ENCODE measurements at regions not wholly inside any gene's neighbourhood (a gene's known extent, or its start where the extent isn't known, plus 50 kb on each side); places are given as distances from the start of the nearest gene placed in this dataset.

GRCh38 chr4:123807187-123807586 is 410.6 kb downstream of the SPRY1 start:
- TF ChIP-seq CTCF (IDR thresholded peaks at IDR 0.05) (no peak), POLR2A (IDR thresholded peaks at IDR 0.05) (no peak), EP300 (IDR thresholded peaks at IDR 0.05) (no peak)
- H3K4me3 ChIP-seq, result no peak overlapping the region
- H3K27me3 ChIP-seq, result no peaks in the 10 kb centered on the region
- H3K36me3 ChIP-seq, result no peaks in the 10 kb centered on the region
- no peak overlapping the region for H3K27ac ChIP-seq
- peaks cover 0 to 8% (median 0%) of the 10 kb centered on the region in 4 donors for H3K4me1 ChIP-seq
- 88 to 91% methylated on average over 5 of the region's 5 CpGs for WGBS, 2 donors
- no peak for DNase-seq (ENCODE audit: low spot score in 2 of 2)
- H3K9me3 ChIP-seq, result no peaks in the 10 kb centered on the region

GRCh38 chr4:123807866-123808265 is 411.3 kb downstream of the SPRY1 start:
- no peak overlapping the region for H3K27ac ChIP-seq
- no peak overlapping the region for H3K4me3 ChIP-seq
- 93 to 97% methylated on average over 1 of the region's 1 CpG for WGBS, 2 donors
- no peaks in the 10 kb centered on the region for H3K36me3 ChIP-seq
- H3K9me3 ChIP-seq, result no peaks in the 10 kb centered on the region
- TF ChIP-seq POLR2A (IDR thresholded peaks at IDR 0.05) (no peak), EP300 (IDR thresholded peaks at IDR 0.05) (no peak), CTCF (IDR thresholded peaks at IDR 0.05) (no peak)
- peaks cover 0 to 8% (median 0%) of the 10 kb centered on the region in 4 donors for H3K4me1 ChIP-seq
- DNase-seq (ENCODE audit: low spot score in 2 of 2), result no peak
- no peaks in the 10 kb centered on the region for H3K27me3 ChIP-seq

GRCh38 chr4:123809864-123810263 is 413.3 kb downstream of the SPRY1 start:
- Histone ChIP-seq H3K4me1 (peaks cover 0 to 8% (median 0%) of the 10 kb centered on the region in 4 donors), H3K36me3 (no peaks in the 10 kb centered on the region), H3K4me3 (no peak overlapping the region), H3K27me3 (no peaks in the 10 kb centered on the region), H3K27ac (no peak overlapping the region), H3K9me3 (no peaks in the 10 kb centered on the region)
- DNase-seq (ENCODE audit: low spot score in 2 of 2), result no peak
- WGBS, 2 donors, result 85 to 88% methylated on average over 1 of the region's 1 CpG
- TF ChIP-seq CTCF (IDR thresholded peaks at IDR 0.05) (no peak), EP300 (IDR thresholded peaks at IDR 0.05) (no peak), POLR2A (IDR thresholded peaks at IDR 0.05) (no peak)

- Histone ChIP-seq H3K4me1 (no peaks in the 10 kb centered on the region), H3K27ac (peak overlapping the region in 2 of 4 donors; percentile 52 to 70), H3K36me3 (no peaks in the 10 kb centered on the region), H3K27me3 (no peaks in the 10 kb centered on the region), H3K9me3 (no peaks in the 10 kb centered on the region), H3K4me3 (peak overlapping the region in 1 of 4 donors; percentile 28)
- TF ChIP-seq EP300 (IDR thresholded peaks at IDR 0.05) (no peak), POLR2A (IDR thresholded peaks at IDR 0.05) (no peak), CTCF (IDR thresholded peaks at IDR 0.05) (no peak)
- DNase-seq (ENCODE audit: low spot score in 2 of 2), result no peak
- WGBS, 2 donors, result 23 to 34% methylated on average over 3 of the region's 3 CpGs
These were observed 415.4 kb downstream of the SPRY1 start for GRCh38 chr4:123812066-123812390.

- 97 to 98% methylated on average over 2 of the region's 2 CpGs for WGBS, 2 donors
These were observed 417.3 kb downstream of the SPRY1 start for GRCh38 chr4:123813901-123814300.

More at GRCh38 chr4:123813901-123814300, 417.3 kb downstream of the SPRY1 start:
- no peak for DNase-seq (ENCODE audit: low spot score in 2 of 2)
- Histone ChIP-seq H3K9me3 (no peaks in the 10 kb centered on the region), H3K27ac (no peak overlapping the region), H3K36me3 (no peaks in the 10 kb centered on the region), H3K4me1 (no peaks in the 10 kb centered on the region), H3K4me3 (no peak overlapping the region), H3K27me3 (no peaks in the 10 kb centered on the region)
- TF ChIP-seq EP300 (IDR thresholded peaks at IDR 0.05) (no peak), CTCF (IDR thresholded peaks at IDR 0.05) (no peak), POLR2A (IDR thresholded peaks at IDR 0.05) (no peak)
